GM21367 (cell line): ENCODE measurements at regions not wholly inside any gene's neighbourhood (a gene's known extent, or its start where the extent isn't known, plus 50 kb on each side); places are given as distances from the start of the nearest gene placed in this dataset.

Source experiments
- ATAC-seq: cut with Tn5 transposase; IDR thresholded peaks from one replicate; pipeline ENCODE4 v1.9.1; 2021; ENCODE audit not compliant: unreplicated experiment

- ATAC-seq, result no peak
Measured at GRCh38 chr3:111244760-111245159, 173.1 kb downstream of the NECTIN3 start.

DNA sequence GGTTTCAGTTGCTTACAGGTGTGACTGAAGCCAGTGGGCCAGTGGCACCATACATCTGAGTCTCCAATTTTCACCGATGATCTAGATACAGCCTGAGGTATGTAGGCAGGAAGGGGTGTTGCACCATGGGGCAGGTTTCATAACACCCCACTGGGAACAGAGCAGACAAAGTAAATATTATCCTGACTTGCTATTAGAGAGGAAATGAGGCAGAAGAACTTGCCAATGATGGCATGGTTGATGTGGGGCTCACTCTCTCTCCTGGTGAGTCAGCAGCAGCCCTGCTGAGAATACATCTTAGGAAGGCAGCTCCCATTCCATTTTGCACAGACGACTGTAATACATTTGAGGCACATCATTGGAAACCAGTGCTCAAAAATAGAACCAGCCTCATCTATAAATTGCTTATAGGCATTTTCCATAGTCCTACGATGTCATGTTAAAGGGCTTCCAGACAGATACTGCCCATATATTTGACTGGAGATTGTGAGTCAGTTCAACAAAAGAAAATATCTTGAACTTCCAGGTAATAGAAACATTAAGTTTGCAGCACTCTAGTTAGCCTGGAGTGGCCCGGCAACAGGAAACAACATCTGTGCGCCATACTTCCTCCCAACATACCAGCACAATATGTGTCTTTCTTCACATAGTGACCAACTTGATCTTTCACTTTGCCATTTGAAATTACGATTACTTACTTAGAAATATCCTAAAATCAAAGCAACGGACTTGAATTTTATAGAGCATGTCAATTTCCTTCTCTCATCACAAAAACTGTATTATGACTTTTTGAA is 175.5 kb downstream of the NECTIN3 start:
- no peak for ATAC-seq

GRCh38 chr3:111248406-111248805 is 176.8 kb downstream of the NECTIN3 start:
- no peak for ATAC-seq

DNA sequence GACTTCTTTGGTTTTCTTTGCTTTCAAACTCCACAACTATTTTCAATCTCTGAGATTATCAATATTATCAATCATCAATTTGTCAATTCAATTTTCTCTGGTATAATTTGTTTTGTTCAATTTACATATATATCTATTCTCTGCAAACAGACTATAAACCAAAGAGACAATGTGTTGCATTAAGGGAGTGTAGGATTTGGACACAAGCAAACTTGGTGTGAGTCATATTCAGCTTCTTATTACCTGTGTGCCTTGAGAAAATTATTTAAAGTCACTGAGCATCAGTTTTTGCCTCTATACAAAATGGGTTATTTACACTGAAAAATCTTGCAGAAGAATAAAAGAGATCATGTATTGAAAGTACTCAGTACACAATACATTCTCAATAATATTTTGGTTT is 177.8 kb downstream of the NECTIN3 start:
- no peak for ATAC-seq

DNA sequence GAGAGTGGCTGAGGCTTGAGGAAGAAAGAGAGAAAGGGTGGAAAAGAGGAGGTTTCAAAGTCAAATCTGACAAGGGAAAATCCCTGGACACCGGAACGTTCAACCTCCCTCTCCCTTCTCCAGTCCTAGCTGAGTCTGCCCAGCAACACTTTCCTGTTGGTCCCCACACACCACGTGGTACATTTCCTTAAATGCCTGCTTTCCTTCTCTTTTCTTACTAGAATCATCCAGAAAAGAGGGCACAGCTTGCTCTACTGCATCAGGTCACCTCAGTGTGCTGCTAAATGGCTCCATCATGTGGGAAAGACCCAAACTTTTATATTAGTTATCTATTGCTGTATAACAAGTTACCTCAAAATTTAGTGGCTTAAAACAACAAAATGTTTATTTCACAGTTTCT is 181.2 kb downstream of the NECTIN3 start:
- no peak for ATAC-seq

- no peak for ATAC-seq
Measured at GRCh38 chr3:111253733-111254132, 182.1 kb downstream of the NECTIN3 start.

- no peak for ATAC-seq
Measured at GRCh38 chr3:111260878-111261277, 189.3 kb downstream of the NECTIN3 start.

- ATAC-seq, result no peak
Measured at GRCh38 chr3:111269777-111270176, 198.2 kb downstream of the NECTIN3 start.

GRCh38 chr3:111277226-111277625 is 205.6 kb downstream of the NECTIN3 start:
- ATAC-seq, result no peak

DNA sequence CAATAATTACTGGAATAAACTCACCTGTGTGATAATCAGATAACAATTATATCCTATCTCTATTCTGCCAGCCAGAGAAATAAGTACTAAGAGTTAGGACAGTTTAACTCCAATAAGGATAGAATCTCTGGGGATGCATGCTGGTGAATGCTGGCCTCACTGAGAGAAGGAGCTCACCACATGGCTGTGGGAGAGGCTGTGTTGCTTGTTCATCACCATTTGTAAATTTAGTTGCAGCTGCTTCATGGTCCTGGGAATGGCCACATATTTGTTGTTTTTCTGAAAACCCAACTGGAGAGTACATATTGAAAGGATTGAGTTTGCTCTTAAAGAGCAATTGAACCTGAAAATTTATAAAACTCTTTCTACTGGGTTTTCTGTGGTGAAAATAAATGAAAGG is 207.3 kb downstream of the NECTIN3 start:
- no peak for ATAC-seq

DNA sequence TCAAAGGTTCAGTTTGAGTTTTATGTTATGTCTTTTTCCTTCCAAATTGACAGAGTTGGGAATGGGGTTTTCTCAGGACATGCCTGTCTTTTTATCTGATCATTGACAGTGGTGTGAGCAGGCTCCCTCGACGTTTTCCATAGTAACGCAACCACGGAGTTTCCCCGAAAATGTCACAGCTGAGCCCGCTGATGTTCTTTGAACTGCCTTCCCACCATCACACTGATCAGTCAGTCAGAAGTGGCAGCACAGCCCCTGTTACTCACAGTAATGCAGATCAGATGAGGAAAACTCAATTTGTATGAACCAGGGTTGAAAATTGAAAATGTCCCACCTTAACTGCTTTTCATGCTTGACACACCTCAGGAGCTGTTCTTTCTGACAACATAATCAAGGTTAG is 210.4 kb downstream of the NECTIN3 start:
- ATAC-seq, result no peak

DNA sequence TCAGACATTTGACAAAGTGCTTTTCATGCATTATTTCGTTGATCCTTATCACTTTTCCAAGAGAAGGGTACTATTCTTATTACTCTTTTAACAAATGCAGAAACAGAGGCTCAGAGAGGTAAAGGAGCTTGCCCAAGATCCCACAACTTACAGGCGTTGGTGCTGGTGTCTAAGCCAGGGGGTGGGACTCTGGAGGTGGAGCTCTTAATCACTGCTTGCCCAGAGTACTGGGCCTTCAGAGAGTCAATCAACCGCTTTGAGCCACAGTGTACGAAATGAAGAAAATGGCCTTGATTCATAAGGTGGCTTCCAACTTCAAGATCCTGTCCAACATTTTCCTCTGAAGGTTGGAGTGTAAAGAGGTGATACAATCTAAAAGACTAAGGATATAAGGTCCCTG is 211.5 kb downstream of the NECTIN3 start:
- no peak for ATAC-seq

DNA sequence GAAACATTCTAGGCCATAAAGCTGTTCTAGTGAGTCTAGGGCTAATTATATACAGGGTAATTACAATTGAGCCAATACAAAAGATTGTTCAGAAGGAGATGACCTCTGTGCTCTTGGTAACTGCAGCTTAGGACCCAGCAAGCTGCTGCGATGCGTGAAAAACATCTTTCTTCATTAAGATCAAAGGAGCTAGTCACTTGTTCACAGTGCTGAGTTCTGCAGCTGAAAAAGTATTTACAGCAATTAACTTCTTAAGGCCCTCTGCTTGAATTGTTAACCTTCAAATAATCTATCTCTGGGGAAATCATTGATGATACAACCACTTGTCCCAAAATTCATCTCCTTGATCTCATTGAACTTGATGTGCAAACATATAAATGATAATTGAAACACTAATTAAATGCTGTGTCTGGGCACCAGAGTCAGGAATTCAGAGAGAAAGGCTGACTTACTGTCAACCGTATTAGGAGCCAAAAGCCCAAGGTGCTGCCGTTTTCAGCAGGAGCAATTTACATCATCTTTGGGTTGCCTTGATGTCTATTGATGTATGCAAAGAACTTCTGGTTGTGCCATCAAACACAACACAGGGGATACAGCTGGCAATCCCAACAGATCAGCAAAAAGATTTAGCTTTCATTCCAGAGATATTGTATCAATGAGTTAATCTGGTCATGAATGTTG is 213.0 kb downstream of the NECTIN3 start:
- no peak for ATAC-seq

- ATAC-seq, result no peak
Measured at GRCh38 chr3:111285184-111285538, 213.5 kb downstream of the NECTIN3 start.

DNA sequence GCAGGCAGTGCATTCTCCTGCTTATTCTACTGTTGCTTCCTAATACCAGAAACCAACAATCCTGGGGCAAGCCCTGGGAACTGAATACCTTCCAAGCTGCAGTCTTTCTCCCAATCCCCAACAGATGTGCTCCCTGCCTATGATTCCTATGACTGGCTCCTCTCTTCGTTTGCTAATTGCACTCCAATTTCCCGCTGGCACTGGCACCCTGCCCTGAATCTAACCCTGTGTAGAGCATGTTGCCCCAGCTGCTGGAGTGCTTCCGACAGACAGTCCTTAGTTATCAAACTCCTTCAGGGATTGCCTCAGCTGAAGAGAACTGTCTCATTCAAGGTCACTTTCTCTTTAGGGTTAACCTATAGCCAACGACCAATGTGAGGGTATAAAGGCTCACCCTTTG is 214.1 kb downstream of the NECTIN3 start:
- no peak for ATAC-seq

GRCh38 chr3:111286746-111287145 is 215.1 kb downstream of the NECTIN3 start:
- ATAC-seq, result no peak

- no peak for ATAC-seq
Measured at GRCh38 chr3:111292117-111292516, 220.5 kb downstream of the NECTIN3 start.

GRCh38 chr3:111299192-111299615 is 227.6 kb downstream of the NECTIN3 start:
- ATAC-seq, result no peak

GRCh38 chr3:111301238-111301798 is 229.7 kb downstream of the NECTIN3 start:
- ATAC-seq, result no peak

GRCh38 chr3:111302063-111302462 is 230.4 kb downstream of the NECTIN3 start:
- no peak for ATAC-seq

- ATAC-seq, result no peak
Measured at GRCh38 chr3:111303760-111304159, 232.1 kb downstream of the NECTIN3 start.

GRCh38 chr3:111307676-111308075 is 234.3 kb upstream of the CD96 start:
- no peak for ATAC-seq
